GM21360 (cell line): ENCODE measurements at regions not wholly inside any gene's neighbourhood (a gene's known extent, or its start where the extent isn't known, plus 50 kb on each side); places are given as distances from the start of the nearest gene placed in this dataset.
"Not testable (repeated sequence)": the region's sequence is repeated elsewhere in the genome, so short reads cannot be mapped to it uniquely, and the experiment has no call there.

Experiments
- ATAC-seq: cut with Tn5 transposase; IDR thresholded peaks from one replicate; pipeline ENCODE4 v1.9.1; 2021; ENCODE audit warnings: mild to moderate bottlenecking, moderate library complexity; ENCODE audit not compliant: unreplicated experiment

DNA sequence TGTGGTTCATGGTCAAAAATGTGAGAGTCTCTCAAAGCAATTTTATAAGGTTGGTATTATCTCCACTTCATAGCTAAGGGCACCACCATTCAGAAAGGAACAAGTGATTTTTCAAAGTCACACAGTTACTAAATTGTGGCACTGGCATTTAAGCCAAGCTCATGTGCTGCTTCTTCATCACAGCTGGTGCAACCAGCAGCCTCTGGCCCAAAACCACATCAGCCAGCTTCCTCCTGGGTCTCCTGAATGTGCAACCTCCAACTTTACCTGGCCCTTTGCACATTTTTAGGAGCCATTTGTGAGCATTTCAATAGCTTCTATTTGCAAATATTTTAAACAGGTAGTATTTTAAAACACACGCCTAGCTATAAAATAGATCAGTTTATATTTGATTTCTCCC is 293.7 kb downstream of the BCL11A start:
- ATAC-seq: no peak

DNA sequence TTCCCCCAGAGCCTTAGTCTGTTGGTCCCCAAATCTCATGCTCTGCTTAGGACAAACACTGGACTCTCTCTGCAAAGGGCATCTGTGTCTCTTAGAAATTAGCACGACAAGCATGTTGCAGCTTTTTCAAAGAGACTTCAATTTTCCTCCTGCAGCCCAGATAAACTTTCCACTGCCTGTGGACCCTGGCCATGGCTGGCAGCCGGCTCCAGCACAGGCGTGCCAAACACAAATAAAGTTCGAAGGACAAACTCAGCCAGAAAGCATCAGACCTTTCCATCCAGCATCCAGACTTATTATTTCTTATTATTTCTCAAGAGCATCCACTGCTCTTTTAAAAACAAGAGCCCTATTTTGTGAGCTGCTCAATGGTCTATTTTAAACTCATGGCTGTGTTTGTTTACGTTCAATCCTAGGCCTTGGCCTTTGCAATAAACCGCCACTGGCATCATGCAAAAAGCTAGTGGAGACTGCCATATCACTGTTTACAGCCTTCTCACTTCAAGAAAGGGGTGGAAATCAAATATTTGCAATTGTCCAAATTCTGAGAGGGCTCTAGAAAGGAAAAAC is 300.8 kb downstream of the BCL11A start:
- ATAC-seq: no peak

DNA sequence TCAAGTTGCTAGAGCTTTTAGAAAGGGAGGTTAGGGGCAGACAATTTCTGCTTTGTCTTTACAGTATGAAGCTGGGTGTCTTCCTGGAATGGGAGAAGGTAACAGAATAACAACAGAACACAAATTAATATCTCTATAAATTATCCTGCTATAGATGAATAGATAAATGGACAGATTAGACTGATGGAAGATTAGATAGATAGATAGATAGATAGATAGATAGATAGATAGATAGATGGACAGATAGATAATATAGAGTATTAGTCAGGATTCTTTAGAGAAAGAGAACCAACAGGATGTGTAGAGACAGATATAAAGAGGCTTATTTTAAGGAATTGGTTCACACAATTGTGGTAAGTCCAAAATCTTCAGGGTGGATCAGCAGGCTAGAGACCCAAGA is 302.2 kb downstream of the BCL11A start:
- no peak for ATAC-seq

DNA sequence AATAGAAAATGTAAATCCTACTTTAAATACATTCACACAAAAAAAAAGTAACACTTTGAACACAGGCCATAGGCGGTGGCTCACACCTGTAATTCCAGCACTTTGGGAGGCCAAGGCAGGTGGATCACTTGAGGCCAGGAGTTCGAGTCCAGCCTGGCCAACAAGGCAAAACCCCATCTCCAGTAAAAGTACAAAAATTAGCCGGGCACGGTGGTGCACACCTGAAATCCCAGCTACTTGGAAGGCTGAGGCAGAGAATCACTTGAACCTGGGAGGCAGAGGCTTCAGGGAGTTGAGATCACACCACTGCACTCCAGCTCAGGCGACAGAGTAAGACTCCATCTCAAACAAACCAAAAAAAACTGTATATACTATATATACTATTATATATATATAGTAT is 303.6 kb downstream of the BCL11A start:
- ATAC-seq: no peak

DNA sequence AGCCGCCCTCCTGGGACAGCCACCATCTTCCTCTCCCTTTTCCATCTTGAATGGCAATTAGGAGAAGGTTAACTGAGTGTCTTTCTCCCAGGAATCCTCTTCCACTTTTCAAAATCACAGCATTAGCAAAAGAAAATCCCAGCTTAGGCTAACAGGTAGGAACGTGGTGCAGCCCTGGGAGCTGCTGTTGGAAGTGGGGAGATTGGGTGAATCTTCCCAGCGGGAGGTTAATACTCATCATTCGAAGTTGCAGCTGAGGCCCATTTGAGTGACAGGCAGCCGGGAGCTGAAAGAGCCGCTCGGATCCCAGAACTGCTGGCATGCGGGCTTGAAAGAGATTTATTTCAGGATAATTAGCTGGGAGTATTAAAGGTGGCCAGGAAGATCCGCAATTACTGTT is 306.0 kb downstream of the BCL11A start:
- ATAC-seq: no peak

DNA sequence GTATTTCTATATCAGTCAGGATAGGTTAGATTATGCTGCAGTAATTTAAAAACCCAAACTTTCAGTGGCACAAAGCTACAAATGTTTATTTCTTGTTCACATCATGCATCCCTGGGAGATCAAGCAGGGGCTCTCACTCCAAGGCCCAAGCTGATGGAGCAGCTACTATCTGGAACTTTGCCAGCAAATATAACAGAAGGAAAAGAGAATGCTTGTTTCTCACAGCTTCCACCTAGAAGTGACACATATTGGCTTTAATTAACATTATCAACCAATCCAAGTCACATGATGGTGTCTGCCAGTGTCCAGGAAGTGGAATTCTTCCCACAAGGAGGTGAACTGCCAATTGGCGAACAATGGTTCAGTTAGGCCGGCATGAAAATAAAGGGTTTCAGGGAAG is 306.9 kb downstream of the BCL11A start:
- no peak for ATAC-seq

DNA sequence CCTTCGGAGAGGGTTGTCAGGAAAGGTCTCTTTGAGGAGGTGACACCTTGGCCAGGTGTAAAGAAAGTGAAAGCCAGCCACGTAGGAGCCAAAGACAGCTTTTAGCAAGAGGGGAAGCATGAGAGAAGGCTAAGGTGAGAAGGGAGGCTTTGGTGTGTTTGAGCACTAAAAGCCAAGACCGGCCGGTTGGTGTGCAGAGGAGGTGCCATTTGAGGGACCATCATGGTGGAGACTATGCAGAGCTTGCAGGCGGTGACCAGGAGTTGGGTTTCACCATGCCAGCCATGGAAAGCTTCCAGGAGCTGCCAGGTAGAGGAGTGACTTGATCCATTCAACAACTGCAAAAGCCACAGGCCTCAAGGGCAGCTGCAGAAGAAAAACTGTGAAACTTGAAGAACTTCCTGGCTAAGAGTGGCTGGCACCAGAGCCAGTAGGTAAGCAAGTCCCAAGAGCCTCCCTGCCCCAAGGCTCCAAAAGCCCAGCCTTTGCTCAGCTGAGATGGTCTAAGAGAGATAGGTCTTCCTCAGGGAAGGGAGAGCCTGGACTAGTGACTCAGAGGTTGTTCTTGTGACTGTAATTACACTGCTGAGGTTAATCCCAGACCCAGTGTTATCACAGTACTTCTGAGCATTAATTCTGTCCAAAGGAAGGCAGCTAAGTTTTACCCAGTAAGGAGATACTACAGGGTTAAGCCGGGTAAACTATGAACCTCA is 319.0 kb downstream of the BCL11A start:
- no peak for ATAC-seq

DNA sequence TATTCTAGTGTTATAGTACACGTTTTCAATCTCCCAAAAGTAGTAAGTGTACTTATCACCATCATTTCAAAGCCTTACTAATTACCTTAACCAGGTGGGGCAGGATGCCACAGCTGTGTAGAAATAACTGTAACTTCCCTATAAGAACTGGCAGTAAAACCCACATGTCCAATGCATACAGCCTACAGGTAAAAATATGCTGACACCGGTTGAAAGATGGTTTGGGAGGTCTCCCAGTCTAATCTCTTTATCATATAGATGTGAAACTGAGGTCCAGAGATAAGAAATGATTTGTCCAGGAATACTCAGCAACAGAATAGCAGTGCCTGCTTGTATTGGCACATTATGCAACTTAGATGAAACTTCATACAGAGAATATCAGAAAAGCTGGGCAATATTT is 322.9 kb downstream of the BCL11A start:
- ATAC-seq: no peak

DNA sequence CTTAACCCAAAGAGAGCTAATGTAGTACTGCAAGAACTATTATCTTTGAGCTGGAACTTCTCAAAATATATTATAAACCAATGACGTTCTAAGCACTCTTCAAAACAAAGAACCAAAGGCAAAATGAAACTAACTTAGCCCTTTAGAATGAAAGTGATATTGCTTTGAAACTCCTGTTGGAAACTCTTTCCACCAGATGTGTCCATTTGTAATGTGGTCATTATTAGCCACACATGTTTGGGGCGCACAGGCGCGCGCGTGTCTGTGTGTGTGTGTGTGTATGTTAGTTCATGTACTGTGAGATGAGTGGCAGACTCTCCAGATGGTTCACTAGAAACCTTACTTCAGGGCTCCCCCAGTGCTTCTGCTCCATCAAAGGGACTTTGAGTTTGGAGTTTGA is 323.4 kb downstream of the BCL11A start:
- ATAC-seq: no peak

DNA sequence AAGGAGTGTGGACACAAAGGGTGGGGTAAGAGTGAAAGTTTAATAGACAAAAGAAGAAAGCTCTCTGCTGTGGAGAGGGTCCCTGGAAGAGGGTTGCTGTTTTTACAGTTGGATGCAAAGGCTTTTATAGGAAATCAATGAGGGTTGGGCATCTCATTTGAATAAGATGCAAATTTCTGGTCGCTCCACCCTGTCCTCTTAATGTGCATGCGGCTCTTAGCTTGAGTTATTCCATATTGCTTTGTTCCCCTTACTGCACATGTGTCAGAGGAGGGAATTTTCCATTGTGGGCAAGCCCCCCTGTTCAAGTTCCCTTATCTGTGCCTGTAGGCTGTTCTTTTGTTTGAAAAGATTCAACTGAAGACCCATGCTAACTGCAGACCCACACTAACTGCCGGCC is 326.5 kb downstream of the BCL11A start:
- no peak for ATAC-seq

DNA sequence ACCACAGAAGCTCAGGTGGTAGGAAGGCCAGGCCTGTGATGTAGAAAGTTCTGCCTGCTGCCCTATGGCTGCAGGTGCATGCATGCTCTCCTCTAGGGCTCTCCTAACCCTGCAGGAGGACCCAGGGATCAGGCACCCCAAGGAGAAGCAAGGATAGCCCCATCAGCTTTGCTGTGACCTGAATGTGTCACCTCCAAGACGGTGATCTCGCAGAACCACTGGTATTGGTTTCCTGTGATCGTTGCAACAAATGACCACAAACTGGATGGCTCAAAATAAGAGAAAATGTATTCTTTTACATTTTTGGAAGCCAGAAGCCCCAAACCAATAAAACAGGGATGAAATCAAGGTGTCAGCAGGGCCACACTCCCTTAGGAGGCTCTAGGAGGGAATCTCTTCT is 327.3 kb downstream of the BCL11A start:
- ATAC-seq: no peak

DNA sequence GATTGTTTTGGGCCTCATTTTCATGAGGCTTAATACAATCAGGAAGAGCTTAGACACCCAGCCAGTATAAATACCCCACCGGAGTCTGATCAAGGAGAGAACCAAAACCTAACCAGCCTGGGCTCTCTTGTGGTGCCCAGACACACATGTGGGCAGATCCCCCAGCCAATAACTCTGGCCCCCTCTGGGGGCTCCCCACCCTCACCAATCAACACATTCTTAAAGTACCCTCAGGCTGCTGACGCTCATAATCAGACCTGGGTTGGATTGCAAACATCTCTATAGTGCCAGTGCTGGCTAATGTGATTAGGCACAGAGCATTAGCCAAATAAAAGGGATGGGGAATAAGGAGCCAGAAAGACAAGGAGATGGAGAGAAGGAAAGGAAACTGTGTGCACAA is 329.6 kb downstream of the BCL11A start:
- no peak for ATAC-seq

DNA sequence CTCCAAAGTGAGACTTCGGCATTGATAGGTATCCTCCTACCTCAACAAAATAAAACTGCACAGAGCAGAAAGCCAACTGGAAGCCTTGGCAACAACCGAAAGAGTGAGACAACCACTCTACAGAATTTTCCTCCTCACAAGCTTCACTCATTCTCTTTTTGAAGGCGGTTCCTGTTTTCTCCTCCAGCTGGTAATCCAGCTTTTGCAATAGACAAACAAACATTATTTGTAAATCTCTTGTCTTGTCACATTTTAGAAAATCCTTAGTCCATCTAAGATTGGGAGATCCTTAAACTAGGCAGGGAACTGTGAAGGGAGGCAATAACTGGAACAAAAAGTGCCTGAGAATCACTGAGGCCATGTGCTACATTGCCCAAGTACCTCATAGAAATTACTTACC is 332.4 kb downstream of the BCL11A start:
- ATAC-seq: no peak

DNA sequence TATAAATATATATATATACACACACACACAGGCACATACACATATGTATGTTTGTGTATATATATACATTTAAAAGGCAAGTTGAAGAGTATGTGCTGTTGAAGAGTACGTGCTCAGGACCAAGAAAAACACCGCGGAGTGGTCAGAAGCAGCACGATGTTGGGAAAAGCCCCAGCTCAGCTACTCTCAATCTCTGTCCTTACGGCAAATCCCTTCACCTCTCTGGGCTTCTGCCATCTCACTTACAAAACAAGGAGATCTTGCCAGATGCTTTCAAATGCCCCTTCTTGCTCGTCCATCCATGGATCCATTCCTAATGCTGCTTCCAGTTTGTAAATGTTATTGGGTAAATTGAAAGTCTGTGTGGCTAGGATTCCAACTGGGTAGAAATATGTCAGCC is 333.9 kb downstream of the BCL11A start:
- no peak for ATAC-seq

DNA sequence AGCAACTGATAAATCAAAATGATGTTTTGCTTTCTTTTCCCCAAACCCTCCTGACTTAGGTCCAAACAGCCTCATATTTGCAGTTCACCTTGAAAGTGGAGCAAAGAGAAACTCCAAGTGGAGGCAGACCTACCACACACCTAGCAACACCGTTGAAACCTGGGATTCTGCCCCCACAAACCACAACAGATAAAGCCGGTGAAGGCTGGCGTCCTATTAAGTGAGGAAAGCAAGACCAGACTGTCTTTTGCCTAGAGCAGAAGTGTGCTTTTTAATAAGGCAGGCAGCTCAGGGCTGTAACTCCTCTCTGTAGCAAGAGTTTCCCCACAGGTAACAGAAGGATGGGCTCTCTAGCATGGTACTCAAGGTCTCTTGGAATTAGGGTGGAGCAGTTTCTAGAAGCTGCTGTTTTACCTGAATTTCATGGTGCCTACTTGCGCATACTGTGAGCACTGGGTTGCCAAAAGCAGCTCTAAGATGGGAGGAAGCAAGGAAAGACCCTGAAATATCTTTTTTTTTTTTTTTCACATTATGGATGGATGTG is 336.9 kb downstream of the BCL11A start:
- no peak for ATAC-seq

DNA sequence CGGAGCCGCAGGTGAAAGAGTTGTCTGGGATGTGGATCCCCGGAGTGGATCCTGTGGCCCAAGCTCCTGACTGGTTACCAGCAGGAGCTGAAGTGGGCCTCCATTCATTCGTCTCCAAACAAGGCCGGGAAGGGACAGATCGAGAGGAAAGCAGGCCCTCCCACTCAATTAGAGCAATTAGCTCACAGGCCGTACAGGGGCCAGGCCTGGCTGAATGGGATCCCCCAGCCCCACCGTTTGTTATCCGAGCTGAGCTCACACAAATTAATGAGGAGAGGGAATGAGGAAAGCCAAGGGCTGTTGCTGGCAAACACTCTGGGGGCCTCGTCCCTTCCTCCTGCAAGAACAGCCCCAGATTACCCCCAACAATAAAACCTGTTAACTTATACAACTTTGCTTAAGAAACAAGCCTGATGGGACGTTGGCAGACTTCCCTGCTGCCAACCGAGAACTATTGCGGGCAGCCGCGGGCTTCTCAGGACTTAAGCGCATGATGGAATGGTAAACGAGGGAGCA is 338.0 kb downstream of the BCL11A start:
- ATAC-seq: no peak

DNA sequence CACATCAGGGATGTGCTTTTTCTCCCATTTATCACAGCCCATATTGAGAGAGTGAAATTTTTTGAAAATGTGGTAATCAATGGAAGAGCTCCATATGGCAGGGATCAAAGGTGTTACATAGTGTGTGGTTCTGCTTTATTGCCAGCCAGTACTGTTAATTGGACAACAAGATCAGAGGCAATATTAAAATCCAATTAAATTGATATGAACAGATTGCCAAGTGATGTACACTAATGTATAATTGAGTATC is 338.9 kb downstream of the BCL11A start:
- ATAC-seq: no peak

DNA sequence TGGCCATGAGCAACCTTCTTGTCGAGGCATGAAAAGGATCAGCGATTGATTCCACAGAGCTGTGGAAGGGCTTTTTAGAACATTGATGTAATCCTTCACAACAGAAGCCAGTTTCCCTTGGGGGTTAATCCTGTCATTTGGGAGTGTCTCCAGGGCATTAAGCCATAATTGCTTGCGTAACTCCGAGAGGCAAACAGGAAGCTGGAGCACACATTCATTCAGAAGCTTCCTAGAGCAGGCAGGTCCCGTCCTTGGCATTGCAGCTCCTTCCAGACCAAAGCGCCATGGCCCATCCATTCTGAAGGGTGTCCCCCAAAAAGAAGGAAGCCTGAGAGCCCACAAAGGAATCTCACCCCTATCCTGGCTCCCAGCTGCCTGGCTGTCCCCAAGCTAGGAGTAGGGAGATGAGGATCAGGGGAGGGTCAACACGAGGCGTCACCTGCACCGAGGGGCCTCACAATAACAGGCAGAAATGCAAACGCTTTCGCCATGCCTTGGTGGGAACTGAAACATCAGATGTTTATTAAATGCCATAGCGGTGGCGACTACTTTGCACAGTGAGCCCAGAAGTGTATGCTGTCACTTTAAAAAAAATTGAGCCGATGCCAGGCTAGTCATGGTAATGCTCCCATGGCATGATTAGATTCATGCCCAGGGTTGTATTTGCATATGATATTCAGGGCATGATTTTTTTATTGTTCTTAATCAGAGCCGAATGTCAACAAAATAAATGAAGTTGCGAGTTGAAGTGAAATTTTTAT is 339.4 kb downstream of the BCL11A start:
- ATAC-seq: no peak

DNA sequence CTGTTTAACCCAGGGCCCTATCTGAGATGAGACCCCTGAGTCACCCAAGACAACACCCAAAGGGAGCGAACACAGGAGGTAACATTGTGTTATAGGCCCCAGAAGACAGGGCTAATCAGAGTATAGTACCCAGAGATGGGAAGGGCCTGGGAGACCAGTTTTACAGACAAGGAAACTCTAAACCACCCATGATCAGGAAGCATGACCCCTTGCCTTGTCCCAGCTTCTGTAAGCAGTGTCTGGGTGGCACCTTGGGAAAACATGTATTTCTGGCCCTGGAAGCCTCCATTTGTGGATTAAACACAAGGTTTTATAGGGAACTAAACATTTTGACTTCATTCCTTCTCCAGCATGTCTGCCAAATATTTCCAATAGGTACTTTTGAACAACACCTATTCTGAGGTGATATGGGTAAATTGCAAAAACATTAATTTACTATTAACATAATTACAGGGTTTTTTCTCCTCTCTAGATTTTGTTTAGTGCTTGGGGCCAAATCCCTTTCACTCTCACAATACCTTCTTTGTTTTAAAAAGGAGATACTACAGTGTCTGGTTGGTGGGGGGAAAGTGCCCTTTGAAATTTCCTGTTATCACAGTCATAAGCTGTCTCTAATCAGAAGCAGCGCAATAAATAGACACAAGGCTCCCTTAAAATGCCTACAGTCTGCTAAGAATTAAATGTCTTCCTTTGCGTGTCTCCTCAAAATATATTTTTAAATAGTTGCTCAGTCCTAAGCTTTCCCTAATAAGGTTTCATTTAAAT is 341.1 kb downstream of the BCL11A start:
- no peak for ATAC-seq

DNA sequence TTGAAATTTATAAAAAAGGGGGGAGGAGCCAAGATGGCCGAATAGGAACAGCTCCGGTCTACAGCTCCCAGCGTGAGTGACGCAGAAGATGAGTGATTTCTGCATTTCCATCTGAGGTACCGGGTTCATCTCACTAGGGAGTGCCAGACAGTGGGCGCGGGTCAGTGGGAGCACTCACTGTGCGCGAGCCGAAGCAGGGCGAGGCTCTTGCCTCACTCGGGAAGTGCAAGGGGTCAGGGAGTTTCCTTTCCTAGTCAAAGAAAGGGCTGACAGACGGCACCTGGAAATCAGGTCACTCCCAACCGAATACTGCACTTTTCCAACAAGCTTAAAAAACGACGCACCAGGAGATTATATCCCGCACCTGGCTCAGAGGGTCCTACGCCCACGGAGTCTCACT is 364.4 kb downstream of the BCL11A start:
- ATAC-seq: not testable (repeated sequence)

DNA sequence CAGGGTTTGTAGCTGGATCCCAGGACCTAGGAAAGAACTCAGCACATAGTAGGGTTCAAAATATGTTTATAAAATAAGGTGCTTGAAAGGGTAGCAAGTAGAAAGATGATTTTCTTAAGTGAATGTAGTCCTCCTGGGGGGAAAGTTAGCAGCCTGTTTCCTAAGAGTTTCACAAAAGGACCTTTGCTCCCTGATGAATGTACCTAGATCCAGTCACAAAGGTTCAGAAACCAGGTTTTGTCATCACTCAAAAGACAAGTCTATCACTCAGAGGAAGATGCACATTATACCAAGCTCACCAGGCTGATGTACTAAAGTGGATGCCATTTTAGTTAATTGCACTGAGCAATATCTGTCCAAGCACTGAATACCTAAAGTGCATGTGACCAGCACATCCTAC is 378.2 kb downstream of the BCL11A start:
- no peak for ATAC-seq
